ENCODE measurements at regions not wholly inside any gene's neighbourhood (a gene's known extent, or its start where the extent isn't known, plus 50 kb on each side); places are given as distances from the start of the nearest gene placed in this dataset.

DNA sequence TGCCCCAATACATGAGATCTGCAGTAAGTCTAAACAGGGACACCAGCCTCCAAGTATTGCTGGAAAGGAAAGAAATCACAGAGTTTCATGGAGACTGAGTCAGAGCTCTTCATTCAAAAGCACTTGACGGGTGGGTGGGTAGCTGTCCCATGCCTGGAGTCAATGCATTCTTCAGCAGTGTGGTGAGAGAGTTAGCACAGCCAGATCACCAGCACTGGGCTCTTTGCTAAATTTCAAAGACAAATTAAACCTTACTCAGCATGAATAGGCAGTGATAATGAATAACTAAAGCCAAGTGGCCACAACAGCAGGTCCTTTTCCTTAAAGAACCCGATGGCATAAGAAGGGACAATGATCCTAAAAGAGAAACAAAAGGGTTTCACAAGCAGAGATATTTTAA lies 192.4 kb downstream of the ACTL7B start:
- TF ChIP-seq, protein P1, sequence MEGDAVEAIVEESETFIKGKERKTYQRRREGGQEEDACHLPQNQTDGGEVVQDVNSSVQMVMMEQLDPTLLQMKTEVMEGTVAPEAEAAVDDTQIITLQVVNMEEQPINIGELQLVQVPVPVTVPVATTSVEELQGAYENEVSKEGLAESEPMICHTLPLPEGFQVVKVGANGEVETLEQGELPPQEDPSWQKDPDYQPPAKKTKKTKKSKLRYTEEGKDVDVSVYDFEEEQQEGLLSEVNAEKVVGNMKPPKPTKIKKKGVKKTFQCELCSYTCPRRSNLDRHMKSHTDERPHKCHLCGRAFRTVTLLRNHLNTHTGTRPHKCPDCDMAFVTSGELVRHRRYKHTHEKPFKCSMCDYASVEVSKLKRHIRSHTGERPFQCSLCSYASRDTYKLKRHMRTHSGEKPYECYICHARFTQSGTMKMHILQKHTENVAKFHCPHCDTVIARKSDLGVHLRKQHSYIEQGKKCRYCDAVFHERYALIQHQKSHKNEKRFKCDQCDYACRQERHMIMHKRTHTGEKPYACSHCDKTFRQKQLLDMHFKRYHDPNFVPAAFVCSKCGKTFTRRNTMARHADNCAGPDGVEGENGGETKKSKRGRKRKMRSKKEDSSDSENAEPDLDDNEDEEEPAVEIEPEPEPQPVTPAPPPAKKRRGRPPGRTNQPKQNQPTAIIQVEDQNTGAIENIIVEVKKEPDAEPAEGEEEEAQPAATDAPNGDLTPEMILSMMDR (IDR thresholded peaks at IDR 0.05), result no peak
- no peak for TF ChIP-seq POLR2A (IDR thresholded peaks at IDR 0.05)
- no peak for TF ChIP-seq EP300 (IDR thresholded peaks at IDR 0.05)
